HUES64 (cell line): ENCODE measurements at regions not wholly inside any gene's neighbourhood (a gene's known extent, or its start where the extent isn't known, plus 50 kb on each side); places are given as distances from the start of the nearest gene placed in this dataset.

Experiments
- H3K27ac ChIP-seq: 2 replicates; pipeline ENCODE4 v1.7.0; 2013; ENCODE audit warnings: low read depth, low read length, inconsistent platforms
- H3K27me3 ChIP-seq: 2 replicates; pipeline ENCODE4 v1.6.1; 2013; ENCODE audit warnings: mild to moderate bottlenecking, low read length; ENCODE audit not compliant: insufficient read depth
- H3K36me3 ChIP-seq: 2 replicates; pipeline ENCODE4 v1.6.1; 2013; ENCODE audit warnings: mild to moderate bottlenecking, low read length; ENCODE audit not compliant: insufficient read depth
- H3K4me1 ChIP-seq: 2 replicates; pipeline ENCODE4 v1.6.1; 2013; ENCODE audit warnings: mild to moderate bottlenecking, low read length, moderate library complexity; ENCODE audit not compliant: insufficient read depth
- H3K4me3 ChIP-seq: 2 replicates; pipeline ENCODE4 v1.5.1; 2013; ENCODE audit warnings: mild to moderate bottlenecking, low read length, moderate library complexity
- H3K9ac ChIP-seq: 2 replicates; pipeline ENCODE4 v1.6.1; 2013; ENCODE audit warnings: mild to moderate bottlenecking, low read depth, low read length
- H3K9me3 ChIP-seq: 2 replicates; pipeline ENCODE4 v1.6.1; 2013; ENCODE audit warnings: low read depth, low read length; ENCODE audit not compliant: insufficient read depth
- WGBS: fragments of 150-250, 120-280 bp; methylation state at CpG from one replicate; pipeline ENCODE4 v1.1.7; 2013; ENCODE audit warnings: missing lambda C conversion rate; 5-methylcytosine and 5-hydroxymethylcytosine counted together

DNA sequence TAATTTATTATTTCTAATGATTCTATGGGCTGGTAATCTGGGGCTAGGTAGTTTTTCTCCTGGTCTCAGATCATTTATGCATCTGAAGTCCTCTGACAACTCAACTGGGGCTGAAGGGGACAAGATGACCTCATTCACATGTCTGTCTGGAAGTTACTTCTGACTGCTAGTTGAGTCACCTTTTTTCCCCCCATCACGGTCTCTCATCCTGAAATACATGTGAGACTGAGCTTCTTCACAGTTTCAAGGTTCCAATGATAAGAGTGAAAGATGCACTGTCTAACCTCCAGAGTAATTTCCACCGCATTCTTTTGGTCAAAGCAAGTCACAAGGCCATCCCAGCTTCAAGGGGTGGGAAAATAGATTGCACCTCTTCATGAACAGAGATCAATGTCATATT is 356.7 kb upstream of the RPS6KA3 start:
- no peaks in the 10 kb centered on the region for H3K27me3 ChIP-seq
- H3K27ac ChIP-seq: no peak overlapping the region

DNA sequence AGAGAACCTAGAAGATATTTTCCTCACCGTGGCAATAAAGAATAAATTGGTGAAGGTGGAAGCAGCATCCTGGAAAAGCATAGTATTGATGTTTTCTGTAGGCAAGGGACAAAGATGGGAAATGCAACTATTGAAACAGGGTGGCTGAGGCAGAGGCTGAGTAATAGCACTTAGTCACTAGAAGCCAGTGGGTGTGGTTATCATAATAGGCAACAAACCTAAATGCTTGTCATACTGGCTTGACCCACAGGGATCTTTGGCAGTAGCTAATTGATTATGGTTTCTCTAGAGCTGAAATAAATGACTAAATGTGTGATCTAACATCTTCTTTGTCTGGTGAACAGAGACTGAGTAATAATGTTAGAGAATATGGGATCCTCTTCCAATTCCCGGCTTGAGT is 353.6 kb upstream of the RPS6KA3 start:
- H3K4me3 ChIP-seq: no peak overlapping the region
- 97% methylated on average over 2 of the region's 2 CpGs for WGBS
- no peaks in the 10 kb centered on the region for H3K9me3 ChIP-seq
- H3K27ac ChIP-seq: no peak overlapping the region
- H3K27me3 ChIP-seq: no peaks in the 10 kb centered on the region
- H3K9ac ChIP-seq: no peak overlapping the region
- H3K4me1 ChIP-seq: no peaks in the 10 kb centered on the region
- no peaks in the 10 kb centered on the region for H3K36me3 ChIP-seq

More for the DNA sequence above, 356.7 kb upstream of the RPS6KA3 start:
- H3K36me3 ChIP-seq: no peaks in the 10 kb centered on the region
- no peak overlapping the region for H3K4me3 ChIP-seq
- H3K4me1 ChIP-seq: no peaks in the 10 kb centered on the region
- H3K9ac ChIP-seq: no peak overlapping the region
- H3K9me3 ChIP-seq: no peaks in the 10 kb centered on the region
- 86% methylated on average over 1 of the region's 2 CpGs for WGBS

DNA sequence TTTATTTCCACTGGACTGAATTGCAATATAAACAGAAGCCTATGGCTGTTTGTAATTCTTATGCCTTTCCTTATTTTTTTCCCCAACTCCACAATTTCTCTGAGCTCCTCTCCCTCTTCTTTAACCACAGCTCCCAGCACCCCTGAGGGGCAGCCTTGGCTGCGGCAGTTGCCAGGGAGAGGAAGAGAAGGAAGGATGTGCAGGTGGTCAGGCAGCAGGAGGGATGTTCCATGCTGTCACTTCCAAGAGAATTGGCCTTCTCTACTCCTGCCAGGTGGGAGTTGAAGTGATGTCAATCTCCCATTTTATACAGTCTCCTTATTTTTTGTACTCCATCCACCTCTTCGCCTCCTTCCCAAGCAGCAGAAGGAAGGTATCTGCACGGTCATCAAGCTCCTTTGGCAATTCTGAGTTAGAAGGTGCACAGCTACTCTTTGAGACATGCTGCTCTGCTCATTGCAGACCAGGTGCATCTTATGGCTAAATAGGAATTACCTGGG is 343.3 kb upstream of the RPS6KA3 start:
- Histone ChIP-seq H3K27ac (no peak overlapping the region), H3K4me1 (no peaks in the 10 kb centered on the region), H3K27me3 (no peaks in the 10 kb centered on the region), H3K36me3 (no peaks in the 10 kb centered on the region), H3K4me3 (no peak overlapping the region), H3K9me3 (no peaks in the 10 kb centered on the region), H3K9ac (no peak overlapping the region)
- 100% methylated on average over 3 of the region's 3 CpGs for WGBS

DNA sequence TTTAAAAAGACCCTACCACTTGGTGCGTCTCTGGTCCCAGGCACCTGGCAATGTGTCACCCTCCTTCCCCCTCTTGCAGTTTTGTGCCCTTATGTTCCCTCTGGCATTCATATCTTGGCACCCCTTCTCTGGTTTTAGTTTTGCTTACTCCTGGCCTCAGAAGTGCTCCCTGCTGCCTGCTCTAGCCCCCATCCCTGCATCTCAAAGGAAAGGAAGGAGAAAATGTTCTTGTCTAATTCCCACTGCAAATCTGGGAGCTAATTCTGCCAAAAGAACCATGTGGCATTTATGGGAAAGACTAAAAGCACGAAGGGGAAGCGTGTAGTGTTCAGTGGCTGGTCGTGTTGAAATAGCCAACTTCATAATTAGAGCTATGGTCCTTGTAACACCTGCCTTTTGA is 340.1 kb upstream of the RPS6KA3 start:
- H3K27me3 ChIP-seq: no peaks in the 10 kb centered on the region
- H3K9me3 ChIP-seq: no peaks in the 10 kb centered on the region
- H3K27ac ChIP-seq: no peak overlapping the region
- no peaks in the 10 kb centered on the region for H3K36me3 ChIP-seq
- H3K4me1 ChIP-seq: no peaks in the 10 kb centered on the region
- 96% methylated on average over 4 of the region's 4 CpGs for WGBS
- H3K9ac ChIP-seq: no peak overlapping the region
- no peak overlapping the region for H3K4me3 ChIP-seq

DNA sequence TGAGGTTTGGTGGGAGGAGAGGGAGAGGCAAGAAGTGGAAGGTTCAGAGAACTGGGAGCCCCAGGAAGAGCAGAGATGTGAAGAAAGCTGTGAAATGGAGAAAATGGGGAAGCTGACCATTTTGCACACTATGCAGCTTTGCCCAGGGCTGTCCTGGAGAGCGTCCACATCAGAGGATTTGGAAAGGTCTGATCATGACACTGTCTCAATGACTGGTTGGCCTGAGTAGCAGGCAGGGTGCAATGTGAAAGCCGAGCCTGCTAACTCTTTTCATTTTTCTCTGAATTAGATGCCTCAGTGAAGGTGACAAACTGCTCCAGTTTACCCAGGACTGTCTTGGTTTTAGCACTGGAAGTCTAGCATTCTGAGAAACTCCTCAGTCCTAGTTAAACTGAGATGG is 330.1 kb upstream of the RPS6KA3 start:
- Histone ChIP-seq H3K9ac (no peak overlapping the region), H3K27ac (no peak overlapping the region), H3K4me1 (peaks cover 10% of the 10 kb centered on the region), H3K4me3 (no peak overlapping the region), H3K27me3 (no peaks in the 10 kb centered on the region), H3K36me3 (no peaks in the 10 kb centered on the region), H3K9me3 (no peaks in the 10 kb centered on the region)
- WGBS: 94% methylated on average over 2 of the region's 2 CpGs

DNA sequence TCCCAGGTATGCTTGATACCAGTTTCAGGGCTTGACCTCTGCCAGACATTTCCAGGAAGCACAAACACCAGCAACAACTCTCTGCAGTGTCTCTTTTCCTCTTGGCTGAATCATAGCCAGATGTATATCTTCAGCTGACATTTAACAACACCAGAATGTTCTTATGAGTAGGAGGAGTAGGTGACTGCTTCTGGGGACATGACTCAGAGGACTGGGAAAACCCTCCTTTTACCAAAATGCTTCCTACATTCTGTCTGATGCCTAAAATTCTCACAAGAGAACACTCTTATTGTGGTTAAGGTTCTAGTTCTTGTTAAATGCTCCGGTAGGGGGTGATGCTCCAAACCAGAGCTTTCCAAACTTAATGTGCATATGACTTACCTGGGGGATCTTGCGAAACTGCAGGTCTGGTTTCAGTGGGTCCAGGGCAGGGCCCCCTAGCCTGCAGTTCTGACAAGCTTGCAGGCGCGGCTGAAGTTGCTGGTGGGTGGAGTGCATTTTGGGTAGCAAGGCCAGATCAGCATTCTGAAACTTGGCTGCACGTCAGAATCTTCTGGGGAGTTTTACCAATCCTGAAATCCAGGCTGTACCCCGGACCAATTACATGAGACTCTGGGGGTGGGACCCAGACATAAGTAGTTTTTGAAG is 329.3 kb upstream of the RPS6KA3 start:
- WGBS: 84% methylated on average over 6 of the region's 6 CpGs

DNA sequence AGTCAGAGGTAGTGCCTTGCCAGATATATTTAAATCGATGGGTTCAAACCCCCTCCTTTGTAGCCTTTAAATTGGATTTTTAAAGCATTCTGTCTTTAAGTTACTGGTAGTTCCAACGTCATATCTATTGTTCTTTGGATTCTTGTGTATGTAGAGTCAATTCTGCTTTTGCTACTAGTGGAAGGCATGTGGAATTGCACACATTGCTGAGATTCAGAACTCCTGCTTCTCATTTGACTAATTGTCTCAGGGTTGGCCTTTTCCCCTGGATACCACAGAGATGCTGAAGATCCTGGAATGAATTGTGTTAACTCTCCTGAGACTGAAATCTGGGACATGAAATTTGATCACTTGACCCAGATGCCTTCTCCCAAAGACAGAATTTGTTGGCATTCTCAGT is 328.3 kb upstream of the RPS6KA3 start:
- no peaks in the 10 kb centered on the region for H3K36me3 ChIP-seq
- WGBS: 60% methylated on average over 1 of the region's 2 CpGs
- H3K27ac ChIP-seq: no peak overlapping the region

More for the DNA sequence above, 329.3 kb upstream of the RPS6KA3 start:
- Histone ChIP-seq H3K4me1 (peaks cover 10% of the 10 kb centered on the region), H3K27ac (no peak overlapping the region), H3K27me3 (no peaks in the 10 kb centered on the region), H3K9me3 (no peaks in the 10 kb centered on the region), H3K4me3 (no peak overlapping the region), H3K36me3 (no peaks in the 10 kb centered on the region), H3K9ac (no peak overlapping the region)

DNA sequence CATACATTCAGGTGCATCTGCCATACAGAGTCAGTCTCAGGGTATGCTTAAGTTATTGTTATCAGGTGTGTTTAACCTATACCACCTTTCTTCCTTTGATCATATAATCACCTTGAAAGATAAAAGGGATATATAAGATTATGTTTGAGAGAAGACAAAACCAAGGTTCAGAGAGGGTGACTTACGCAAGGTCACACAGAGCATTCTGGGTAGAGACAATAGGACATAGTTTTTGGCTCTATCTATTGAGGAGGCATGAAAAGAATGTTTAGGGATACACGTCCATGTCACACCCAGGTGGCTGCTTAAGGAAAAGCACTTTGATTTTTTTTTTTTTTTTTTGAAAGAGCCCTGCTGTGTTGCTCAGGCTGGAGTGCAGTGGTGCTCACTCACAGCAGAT is 327.1 kb upstream of the RPS6KA3 start:
- Histone ChIP-seq H3K27me3 (no peaks in the 10 kb centered on the region), H3K36me3 (no peaks in the 10 kb centered on the region), H3K4me1 (peaks cover 10% of the 10 kb centered on the region), H3K27ac (no peak overlapping the region), H3K4me3 (no peak overlapping the region), H3K9ac (no peak overlapping the region), H3K9me3 (no peaks in the 10 kb centered on the region)
- 94% methylated on average over 2 of the region's 2 CpGs for WGBS

More for the DNA sequence above, 328.3 kb upstream of the RPS6KA3 start:
- H3K9me3 ChIP-seq: no peaks in the 10 kb centered on the region
- no peak overlapping the region for H3K4me3 ChIP-seq
- H3K27me3 ChIP-seq: no peaks in the 10 kb centered on the region
- H3K9ac ChIP-seq: no peak overlapping the region
- H3K4me1 ChIP-seq: peaks cover 10% of the 10 kb centered on the region

DNA sequence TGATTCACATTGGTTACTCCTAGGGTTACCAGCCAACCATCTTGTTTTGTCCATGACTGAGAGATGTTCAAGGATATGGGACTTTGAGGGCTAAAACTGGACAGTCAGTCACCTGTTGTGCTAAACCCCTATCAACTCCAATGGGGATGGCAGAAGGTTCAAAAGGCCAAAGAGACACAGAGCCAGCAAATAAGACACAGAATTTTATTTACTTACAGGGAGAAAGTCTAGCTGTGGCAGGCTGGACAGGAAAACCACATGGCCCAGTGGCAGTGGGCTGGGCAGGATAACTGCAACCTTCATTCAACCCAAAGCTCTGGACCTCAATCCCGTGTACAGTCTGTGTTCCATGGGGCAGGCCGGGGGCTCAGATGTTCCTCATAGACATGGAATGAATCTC is 326.7 kb upstream of the RPS6KA3 start:
- Histone ChIP-seq H3K9ac (no peak overlapping the region), H3K4me3 (no peak overlapping the region), H3K27ac (no peak overlapping the region), H3K27me3 (no peaks in the 10 kb centered on the region), H3K9me3 (no peaks in the 10 kb centered on the region), H3K4me1 (peaks cover 10% of the 10 kb centered on the region), H3K36me3 (no peaks in the 10 kb centered on the region)
- 95% methylated on average over 2 of the region's 2 CpGs for WGBS

DNA sequence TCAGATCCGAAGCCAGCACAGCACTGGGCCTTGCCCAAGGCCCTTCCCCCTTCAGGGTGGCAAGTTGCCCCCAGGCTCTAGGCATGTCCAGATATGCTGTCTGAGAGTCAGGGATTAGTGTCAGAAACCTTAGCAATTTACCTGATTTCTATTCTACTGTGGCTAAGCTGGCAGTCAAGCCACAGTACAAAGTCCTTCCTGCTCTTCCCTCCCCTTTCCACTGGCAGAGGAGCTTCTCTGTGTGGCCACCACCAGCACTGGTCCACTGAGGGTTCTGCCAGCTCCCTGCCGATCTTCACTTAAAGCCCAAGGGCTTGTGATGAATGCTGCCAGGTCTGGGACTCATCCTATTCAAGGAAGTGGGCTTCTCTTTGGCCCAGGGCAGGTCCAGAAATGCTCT is 324.5 kb upstream of the RPS6KA3 start:
- H3K4me1 ChIP-seq: peaks cover 10% of the 10 kb centered on the region
- H3K4me3 ChIP-seq: no peak overlapping the region
- 98% methylated on average over 2 of the region's 2 CpGs for WGBS
- H3K9ac ChIP-seq: no peak overlapping the region
- H3K27ac ChIP-seq: no peak overlapping the region
- no peaks in the 10 kb centered on the region for H3K36me3 ChIP-seq
- no peaks in the 10 kb centered on the region for H3K27me3 ChIP-seq
- no peaks in the 10 kb centered on the region for H3K9me3 ChIP-seq

DNA sequence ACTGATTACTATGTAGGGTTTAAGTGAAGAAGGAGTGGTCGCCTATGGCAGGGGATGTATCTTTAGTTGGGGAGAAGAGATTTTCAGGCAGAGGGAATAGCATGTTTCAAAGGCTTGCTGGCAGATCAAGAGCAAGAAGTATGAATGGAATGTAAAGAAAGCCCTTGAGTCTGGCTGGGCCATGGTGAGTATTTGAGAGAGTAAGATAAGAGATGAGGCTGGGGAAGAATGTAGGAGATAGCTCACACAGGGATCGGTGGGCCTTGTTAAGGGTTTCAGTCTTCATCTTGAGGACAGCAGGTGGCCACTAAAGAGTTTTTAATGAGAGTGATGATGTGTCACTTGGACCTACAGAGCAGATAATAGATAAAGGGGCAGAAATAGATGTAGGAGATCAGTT is 319.1 kb upstream of the RPS6KA3 start:
- no peaks in the 10 kb centered on the region for H3K27me3 ChIP-seq
- H3K9ac ChIP-seq: no peak overlapping the region
- H3K36me3 ChIP-seq: no peaks in the 10 kb centered on the region
- no peak overlapping the region for H3K4me3 ChIP-seq
- H3K4me1 ChIP-seq: no peaks in the 10 kb centered on the region
- 71% methylated on average over 2 of the region's 2 CpGs for WGBS
- no peaks in the 10 kb centered on the region for H3K9me3 ChIP-seq
- H3K27ac ChIP-seq: no peak overlapping the region

DNA sequence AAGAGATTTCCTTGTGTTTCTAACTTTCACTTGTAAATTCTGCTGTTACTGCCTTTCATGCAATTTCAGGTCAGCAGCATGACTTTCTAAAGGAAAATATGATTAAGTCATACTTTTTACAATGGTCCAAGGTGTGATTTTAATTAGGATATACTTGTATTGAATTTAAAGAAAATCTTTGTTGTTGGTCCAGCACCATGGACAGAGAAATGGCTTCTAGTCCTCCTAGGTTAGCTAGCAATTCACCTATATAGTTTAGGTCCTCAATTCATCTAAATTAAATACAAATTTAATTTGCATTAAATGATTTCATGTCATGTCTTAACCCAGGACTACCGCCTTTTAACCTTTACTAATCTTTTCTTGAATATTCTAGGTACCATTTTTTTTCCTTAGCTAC is 304.9 kb upstream of the RPS6KA3 start:
- no peak overlapping the region for H3K9ac ChIP-seq
- no peaks in the 10 kb centered on the region for H3K27me3 ChIP-seq
- no peak overlapping the region for H3K4me3 ChIP-seq
- H3K4me1 ChIP-seq: no peaks in the 10 kb centered on the region
- no peaks in the 10 kb centered on the region for H3K9me3 ChIP-seq
- H3K27ac ChIP-seq: no peak overlapping the region
- H3K36me3 ChIP-seq: no peaks in the 10 kb centered on the region
- no CpG with 5 or more reads among the region's 1 CpG for WGBS
